GM18951 (cell line): ENCODE measurements at regions not wholly inside any gene's neighbourhood (a gene's known extent, or its start where the extent isn't known, plus 50 kb on each side); places are given as distances from the start of the nearest gene placed in this dataset.

Experiments used
- POLR2A ChIP-seq: IDR thresholded peaks from 4 replicates; pipeline ENCODE4 v1.6.1; 2011; ENCODE audit warnings: mild to moderate bottlenecking; ENCODE audit not compliant: insufficient read length, insufficient read depth; ENCODE audit errors: extremely low read depth
- in situ Hi-C: fragments of 300-500 bp; cut with MboI; formaldehyde crosslinking; loops from one replicate; pipeline ENCODE4 v1.12.0; 2022; ENCODE audit warnings: low sequenced_read_pairs, mixed read lengths, inconsistent platforms; ENCODE audit not compliant: unreplicated experiment

GRCh38 chr11:127225619-127226018, 225.0 kb upstream of the KIRREL3 start:
- in situ Hi-C loops, result no loop called here
- TF ChIP-seq POLR2A, result no peak

GRCh38 chr11:127224276-127224675, 223.7 kb upstream of the KIRREL3 start:
- in situ Hi-C loops, result no loop called here
- TF ChIP-seq POLR2A, result no peak

DNA sequence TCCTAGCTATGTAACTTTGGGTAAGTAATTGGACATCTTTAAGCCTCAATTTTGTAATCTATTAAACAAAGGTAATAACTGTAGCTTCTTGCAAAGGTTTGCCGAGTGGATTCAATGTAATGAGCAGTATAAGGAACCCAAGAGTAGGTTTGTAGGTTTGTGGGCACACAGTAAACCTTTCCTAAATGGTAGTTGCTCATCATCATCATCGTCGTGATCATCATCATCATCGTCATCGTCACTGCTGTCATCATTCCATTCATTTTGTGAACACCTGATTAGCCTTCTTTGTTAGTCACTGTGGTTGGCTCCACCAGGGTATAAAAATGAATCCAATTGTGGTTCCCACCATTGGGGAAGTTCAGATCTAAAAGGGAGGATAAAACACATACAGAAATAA, 223.1 kb upstream of the KIRREL3 start:
- no peak for TF ChIP-seq POLR2A
- in situ Hi-C loops, result no loop called here

DNA sequence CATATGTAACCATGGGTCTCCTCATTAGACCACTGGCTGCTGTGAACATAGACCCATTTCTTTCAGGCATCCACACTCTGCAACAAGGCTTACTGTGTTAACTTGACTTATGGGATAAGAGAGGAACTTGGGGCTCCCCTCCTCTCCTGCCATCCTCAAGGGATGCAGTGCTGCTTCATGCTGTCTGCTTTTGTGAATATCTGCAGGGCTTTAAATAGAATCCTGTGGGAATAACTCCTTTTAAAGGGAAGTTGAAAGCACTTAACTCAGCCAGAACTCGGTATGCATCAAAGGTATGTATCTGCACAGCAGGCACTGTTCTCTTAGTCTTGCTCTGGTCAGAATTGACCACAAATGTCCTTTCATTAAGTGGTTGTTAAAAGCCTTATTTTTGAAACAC, 222.5 kb upstream of the KIRREL3 start:
- in situ Hi-C loops, result no loop called here
- no peak for TF ChIP-seq POLR2A

GRCh38 chr11:127219704-127220103, 219.1 kb upstream of the KIRREL3 start:
- in situ Hi-C loops, result no loop called here

DNA sequence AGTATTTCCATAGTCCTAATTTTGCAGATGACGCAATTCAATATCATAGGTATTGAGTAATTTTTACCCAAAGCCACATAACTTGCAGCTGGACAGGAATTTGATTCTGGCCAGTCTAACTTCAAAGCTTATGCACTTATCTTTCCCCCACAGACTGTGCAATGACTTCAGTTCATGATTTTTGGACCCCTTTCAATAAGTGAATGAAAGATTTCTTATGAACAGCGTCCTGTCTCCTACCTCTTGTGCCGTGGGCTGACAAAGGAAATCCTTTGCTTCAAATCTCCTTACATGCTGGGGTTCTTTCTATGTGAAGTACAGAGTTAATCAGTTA, 217.7 kb upstream of the KIRREL3 start:
- TF ChIP-seq POLR2A, result no peak
- in situ Hi-C loops, result no loop called here

More at GRCh38 chr11:127219704-127220103, 219.1 kb upstream of the KIRREL3 start:
- TF ChIP-seq POLR2A, result no peak

DNA sequence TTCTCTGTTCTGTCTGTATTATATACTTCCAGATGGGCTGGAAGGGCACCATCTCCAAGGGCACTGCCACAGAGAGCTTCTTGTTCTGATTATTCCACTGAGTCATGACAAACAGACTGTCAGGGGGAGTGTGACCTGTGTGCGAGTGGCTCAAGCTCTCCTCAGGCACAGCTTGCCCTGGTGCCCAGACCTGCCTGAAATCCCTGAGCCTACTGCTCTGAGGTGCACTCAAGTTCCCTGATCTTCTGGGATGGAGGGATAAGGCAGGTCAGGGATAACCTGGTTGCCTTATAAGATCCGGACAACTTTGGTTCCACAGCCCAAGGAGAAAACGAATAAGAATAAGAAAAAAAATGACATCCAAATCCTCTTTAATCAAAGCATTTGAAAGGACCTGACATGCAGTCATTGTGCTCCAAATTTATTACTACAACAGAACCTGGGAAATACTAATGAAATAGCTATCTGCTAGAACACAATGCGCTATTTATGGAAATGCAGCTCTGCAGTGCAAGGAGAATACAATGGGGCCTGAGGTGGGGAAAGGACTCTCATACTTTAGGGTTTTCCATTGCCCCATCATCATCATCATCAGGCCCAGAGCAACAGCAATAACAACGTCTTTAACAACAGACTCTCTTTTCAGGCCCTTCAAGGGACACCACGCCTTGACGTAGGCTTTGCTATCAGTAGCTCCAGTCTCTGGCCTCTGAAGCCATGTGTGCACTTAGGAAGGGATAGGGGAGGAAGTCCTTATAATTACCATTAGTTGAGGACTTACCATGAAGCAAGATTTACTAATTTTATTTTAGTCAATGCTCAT, 217.1 kb upstream of the KIRREL3 start:
- in situ Hi-C loops, result no loop called here
- TF ChIP-seq POLR2A, result no peak

DNA sequence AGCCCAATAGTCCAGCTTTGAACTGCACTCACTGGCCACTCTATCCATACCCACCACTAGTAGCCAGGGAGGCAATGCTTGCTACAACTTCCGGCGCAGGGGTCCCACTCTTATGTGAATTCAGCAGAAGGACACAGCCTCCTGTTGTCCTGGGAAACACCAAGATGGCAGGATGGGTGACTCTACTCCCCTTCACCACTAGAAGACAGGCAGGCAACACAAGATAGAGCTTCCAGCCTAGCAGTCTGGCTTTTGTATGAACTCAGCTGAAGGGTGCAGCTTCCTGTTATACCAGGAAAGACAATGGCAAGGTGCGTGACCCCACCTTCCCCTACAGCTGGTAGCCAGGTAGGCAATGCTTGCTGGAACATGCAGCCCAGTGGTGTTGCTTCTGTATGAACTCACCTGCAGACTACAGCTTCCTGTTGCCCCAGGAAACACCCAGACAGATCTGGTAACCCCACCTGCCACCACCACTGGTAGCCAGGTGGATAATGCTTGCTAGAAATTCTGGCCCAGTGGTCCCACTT, 205.2 kb upstream of the KIRREL3 start:
- in situ Hi-C loops, result no loop called here
- TF ChIP-seq POLR2A, result no peak

- TF ChIP-seq POLR2A, result no peak
These were observed 202.9 kb upstream of the KIRREL3 start for GRCh38 chr11:127203490-127203889.

GRCh38 chr11:127202105-127202504, 201.5 kb upstream of the KIRREL3 start:
- TF ChIP-seq POLR2A, result no peak
- in situ Hi-C loops, result no loop called here

More at GRCh38 chr11:127203490-127203889, 202.9 kb upstream of the KIRREL3 start:
- in situ Hi-C loops, result no loop called here

GRCh38 chr11:127199306-127199801, 198.8 kb upstream of the KIRREL3 start:
- in situ Hi-C loops, result no loop called here
- no peak for TF ChIP-seq POLR2A

DNA sequence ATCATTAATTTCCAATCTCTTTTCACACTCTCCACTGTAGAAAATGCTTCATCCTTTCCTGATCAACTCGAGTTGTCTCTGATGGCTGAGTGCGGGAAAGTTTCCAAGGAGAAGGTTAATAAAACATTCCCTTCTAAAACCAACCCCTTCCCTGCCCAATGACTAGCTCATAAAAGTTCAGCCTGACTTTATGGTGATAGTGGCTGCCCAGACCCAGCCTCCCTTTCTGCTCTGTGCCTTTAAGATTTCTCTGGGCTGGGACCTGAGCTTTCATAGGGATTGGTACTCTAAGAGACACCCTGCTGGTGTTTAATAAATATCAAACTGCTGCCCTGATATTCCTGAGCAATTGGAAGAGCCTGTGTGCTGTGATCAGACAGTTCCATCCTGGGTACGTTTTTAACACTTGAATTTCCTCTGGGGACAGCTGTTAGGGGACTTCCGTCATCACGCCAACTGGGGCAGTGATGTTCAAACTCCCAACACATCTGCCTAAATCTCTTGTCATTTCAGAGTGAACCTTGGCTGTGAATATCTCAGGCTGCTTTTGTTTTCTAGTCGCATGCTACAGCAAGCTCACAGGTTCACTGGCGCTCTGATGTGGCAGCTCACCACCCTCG, 195.0 kb upstream of the KIRREL3 start:
- in situ Hi-C loops, result no loop called here

GRCh38 chr11:127194521-127194920, 194.0 kb upstream of the KIRREL3 start:
- TF ChIP-seq POLR2A, result no peak
- in situ Hi-C loops, result no loop called here

More for the DNA sequence above, 195.0 kb upstream of the KIRREL3 start:
- TF ChIP-seq POLR2A, result no peak

DNA sequence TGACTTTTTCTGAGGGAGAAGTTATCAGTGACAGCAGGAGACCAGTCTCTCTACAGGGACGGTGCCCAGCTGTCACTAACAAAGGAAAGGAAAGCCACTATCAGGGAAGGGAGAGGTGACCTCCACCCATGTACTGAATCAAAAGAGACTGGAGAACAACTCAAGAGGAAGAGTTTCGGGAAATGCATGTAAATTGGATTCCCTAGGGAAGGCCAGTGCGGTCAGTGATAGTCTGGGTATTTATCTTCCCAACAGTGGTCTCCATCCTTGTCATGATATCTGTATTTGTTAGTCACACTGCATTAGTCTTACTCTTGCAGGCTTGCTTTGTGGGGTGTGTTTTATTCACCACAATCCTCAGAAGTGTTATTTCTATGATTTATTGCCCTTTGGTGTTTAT, 193.4 kb upstream of the KIRREL3 start:
- in situ Hi-C loops, result no loop called here
- TF ChIP-seq POLR2A, result no peak

DNA sequence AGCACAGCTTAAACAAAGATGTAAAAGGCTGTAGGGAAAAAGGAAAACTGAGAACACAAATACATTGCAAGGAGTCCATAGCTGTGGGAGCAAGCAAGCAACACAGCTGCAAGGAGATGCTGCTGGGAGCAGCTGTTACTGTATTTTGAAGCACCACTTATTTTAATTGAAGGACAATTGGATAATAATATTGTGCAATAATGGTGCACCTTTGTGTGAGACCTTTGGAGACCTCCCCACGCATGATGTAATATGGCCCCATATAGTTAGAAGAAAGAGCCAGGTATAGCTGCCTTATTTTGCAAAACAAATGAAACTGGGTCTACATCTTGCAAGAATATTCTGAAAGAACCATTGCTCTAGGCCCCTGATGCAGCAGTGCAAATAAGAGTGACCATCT, 191.1 kb upstream of the KIRREL3 start:
- in situ Hi-C loops, result no loop called here
- no peak for TF ChIP-seq POLR2A
